Fibroblast of upper back skin (primary cell): ENCODE measurements at regions not wholly inside any gene's neighbourhood (a gene's known extent, or its start where the extent isn't known, plus 50 kb on each side); places are given as distances from the start of the nearest gene placed in this dataset.

Experiments
- DNase-seq: peaks from one replicate; pipeline ENCODE4 v3.0.0-alpha.2; 2013

GRCh38 chr2:6213056-6213780 is 521.0 kb downstream of the SOX11 start:
- DNase-seq = no peak

GRCh38 chr2:6214471-6214870 is 522.3 kb downstream of the SOX11 start:
- DNase-seq = no peak

- no peak for DNase-seq
Observed at GRCh38 chr2:6215053-6215452, 522.9 kb downstream of the SOX11 start.

GRCh38 chr2:6216234-6216633 is 524.0 kb downstream of the SOX11 start:
- no peak for DNase-seq

GRCh38 chr2:6218926-6219325 is 526.7 kb downstream of the SOX11 start:
- DNase-seq = no peak

- DNase-seq = no peak
Observed at GRCh38 chr2:6219906-6220305, 527.7 kb downstream of the SOX11 start.

GRCh38 chr2:6222296-6222695 is 530.1 kb downstream of the SOX11 start:
- no peak for DNase-seq

- DNase-seq = no peak
Observed at GRCh38 chr2:6224267-6224666, 532.1 kb downstream of the SOX11 start.

GRCh38 chr2:6228251-6228650 is 536.1 kb downstream of the SOX11 start:
- DNase-seq = no peak

- DNase-seq = no peak
Observed at GRCh38 chr2:6231166-6231565, 539.0 kb downstream of the SOX11 start.

GRCh38 chr2:6233993-6234392 is 541.8 kb downstream of the SOX11 start:
- DNase-seq = no peak

- no peak for DNase-seq
Observed at GRCh38 chr2:6234702-6235101, 542.5 kb downstream of the SOX11 start.

- DNase-seq = no peak
Observed at GRCh38 chr2:6236317-6236716, 544.1 kb downstream of the SOX11 start.

GRCh38 chr2:6237039-6237660 is 545.0 kb downstream of the SOX11 start:
- DNase-seq = no peak

GRCh38 chr2:6249557-6249956 is 557.4 kb downstream of the SOX11 start:
- no peak for DNase-seq

GRCh38 chr2:6254441-6254840 is 562.3 kb downstream of the SOX11 start:
- DNase-seq = no peak

GRCh38 chr2:6264198-6264597 is 572.0 kb downstream of the SOX11 start:
- DNase-seq = no peak

GRCh38 chr2:6281524-6281923 is 584.2 kb downstream of the CMPK2 start:
- DNase-seq = no peak

GRCh38 chr2:6283259-6283658 is 582.4 kb downstream of the CMPK2 start:
- no peak for DNase-seq

GRCh38 chr2:6287406-6287805 is 578.3 kb downstream of the CMPK2 start:
- no peak for DNase-seq

GRCh38 chr2:6288791-6289190 is 576.9 kb downstream of the CMPK2 start:
- DNase-seq = no peak

- no peak for DNase-seq
Observed at GRCh38 chr2:6290217-6291015, 575.3 kb downstream of the CMPK2 start.

GRCh38 chr2:6294791-6295190 is 570.9 kb downstream of the CMPK2 start:
- no peak for DNase-seq

GRCh38 chr2:6297238-6297637 is 568.5 kb downstream of the CMPK2 start:
- no peak for DNase-seq
